GM18511 (cell line): ENCODE measurements at regions not wholly inside any gene's neighbourhood (a gene's known extent, or its start where the extent isn't known, plus 50 kb on each side); places are given as distances from the start of the nearest gene placed in this dataset.

Source experiments
- ATAC-seq: cut with Tn5 transposase; IDR thresholded peaks from one replicate; pipeline ENCODE4 v1.9.1; 2021; ENCODE audit warnings: mild to moderate bottlenecking, moderate library complexity; ENCODE audit not compliant: unreplicated experiment

DNA sequence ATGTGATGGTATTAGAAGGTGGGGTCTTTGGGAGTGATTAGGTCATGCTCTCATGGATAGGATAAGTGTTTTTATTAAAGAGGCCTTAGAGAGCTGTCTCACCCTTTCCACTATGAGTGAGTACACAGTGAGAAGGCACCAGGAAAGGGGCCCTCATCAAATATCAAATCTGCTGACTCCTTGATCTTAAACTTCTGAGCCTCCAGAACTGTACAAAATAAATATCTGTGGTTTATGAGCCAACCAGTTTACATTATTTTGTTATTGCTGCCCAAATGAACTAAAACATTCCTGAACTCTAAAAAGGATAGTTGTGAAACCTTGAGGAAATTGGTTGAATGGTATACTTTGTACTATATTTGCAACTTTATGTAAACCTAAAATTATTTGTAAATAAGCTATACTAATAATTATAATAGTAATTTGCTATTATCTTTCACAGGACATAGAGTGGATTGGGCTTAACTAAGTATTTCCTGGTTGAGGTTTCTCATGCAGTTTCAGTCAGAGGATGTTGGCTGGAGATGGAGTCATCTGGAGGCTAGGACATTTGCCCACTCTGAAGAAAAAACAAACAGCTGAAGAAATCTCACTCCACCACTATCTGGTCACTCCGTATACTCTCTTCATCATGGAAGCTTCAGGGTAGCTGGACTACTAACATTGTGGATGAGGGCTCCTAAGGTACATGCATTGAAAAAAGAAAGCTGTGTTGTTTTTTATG lies 1068.6 kb upstream of the CADM2 start:
- no peak for ATAC-seq

- ATAC-seq: no peak
Measured at GRCh38 chr3:83890763-83891135, 1068.0 kb upstream of the CADM2 start.

DNA sequence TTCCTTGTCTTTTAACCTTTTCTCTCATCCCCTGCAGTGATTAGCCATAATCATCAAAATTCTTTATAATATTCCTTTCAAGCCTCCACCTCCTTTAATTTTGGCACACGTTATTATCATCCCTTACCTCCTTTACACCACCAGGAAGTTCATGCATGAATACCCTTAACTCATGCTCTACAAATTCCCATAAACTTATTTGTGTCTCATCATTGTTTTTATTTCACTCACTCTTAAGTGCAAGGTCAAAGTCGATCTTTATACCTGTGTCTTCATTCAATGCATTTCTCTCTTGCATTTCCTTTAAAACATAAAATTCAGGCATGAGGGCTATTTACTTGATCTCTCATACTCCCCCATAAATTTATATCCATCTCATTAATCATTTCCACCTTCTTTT lies 1064.6 kb upstream of the CADM2 start:
- no peak for ATAC-seq

- ATAC-seq: no peak
Measured at GRCh38 chr3:83895892-83896291, 1062.9 kb upstream of the CADM2 start.

DNA sequence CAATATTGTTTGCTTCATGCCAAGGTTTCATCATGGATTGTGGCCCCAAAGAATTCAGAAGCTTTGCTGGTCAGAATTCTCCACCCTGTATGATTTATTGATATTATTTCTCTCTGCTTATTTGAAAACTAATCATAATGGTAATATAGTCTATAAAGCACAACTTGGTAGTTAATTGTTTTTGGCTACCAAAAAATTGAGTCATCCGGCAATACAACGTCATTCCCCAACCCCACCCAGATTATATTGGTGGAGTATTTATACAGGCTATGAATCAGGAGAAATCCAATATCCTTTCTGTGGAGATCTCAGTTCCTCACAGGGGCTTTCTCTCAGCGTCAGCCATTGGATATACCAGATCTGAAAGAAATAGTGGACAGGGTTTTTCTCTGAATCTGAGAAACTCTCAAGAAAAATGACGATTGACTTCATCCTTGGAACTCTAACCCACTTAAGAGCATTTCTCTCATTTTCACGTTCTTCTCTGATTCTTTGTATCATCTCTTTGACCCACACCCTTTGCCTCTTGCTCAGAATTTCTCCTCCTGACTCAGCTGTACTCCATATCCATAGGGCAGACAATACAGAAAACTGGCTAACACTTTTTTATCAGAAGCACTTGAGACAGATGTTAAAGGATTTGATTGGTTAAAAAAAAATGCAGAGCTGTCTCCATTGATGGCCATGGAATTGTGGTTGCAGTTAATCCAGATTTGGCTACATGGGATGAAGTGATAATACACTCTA lies 1055.8 kb upstream of the CADM2 start:
- ATAC-seq: no peak

DNA sequence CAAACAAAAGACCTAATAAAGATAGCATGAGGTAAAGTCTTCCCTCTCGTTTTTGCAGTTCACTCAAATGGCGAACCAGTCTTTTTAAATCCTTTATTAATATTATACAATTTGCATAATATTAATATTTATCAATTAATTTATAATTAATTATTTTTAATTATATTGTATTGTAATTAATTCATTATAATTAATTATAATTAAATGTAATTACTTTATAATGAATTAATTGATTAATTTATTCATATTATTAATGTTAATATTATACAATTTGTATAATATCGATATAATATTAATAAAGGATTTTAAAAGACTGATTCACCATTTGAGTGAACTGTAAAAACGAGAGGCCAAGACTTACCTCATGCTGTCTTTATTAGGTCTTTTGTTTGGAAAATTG lies 1045.4 kb upstream of the CADM2 start:
- ATAC-seq: no peak

DNA sequence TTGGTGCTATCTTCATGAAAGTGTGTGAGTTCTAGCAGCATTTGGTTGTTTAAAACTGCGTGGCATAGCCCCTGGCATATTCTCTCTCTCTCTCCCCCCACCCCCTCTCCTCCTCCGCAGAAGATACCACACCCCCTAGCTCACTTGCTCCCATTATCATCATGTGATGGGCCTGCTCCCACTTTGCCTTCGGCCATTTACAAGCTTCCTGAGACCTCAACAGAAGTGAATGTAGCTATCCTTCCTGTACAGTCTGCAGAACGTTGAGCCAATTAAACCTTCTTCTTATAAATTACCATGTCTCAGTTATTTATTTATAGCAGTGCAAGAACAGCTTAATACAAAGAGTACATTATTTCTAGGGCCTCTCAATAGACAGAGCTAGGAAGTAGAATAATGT lies 1032.5 kb upstream of the CADM2 start:
- no peak for ATAC-seq

- no peak for ATAC-seq
Measured at GRCh38 chr3:83928391-83928790, 1030.4 kb upstream of the CADM2 start.

DNA sequence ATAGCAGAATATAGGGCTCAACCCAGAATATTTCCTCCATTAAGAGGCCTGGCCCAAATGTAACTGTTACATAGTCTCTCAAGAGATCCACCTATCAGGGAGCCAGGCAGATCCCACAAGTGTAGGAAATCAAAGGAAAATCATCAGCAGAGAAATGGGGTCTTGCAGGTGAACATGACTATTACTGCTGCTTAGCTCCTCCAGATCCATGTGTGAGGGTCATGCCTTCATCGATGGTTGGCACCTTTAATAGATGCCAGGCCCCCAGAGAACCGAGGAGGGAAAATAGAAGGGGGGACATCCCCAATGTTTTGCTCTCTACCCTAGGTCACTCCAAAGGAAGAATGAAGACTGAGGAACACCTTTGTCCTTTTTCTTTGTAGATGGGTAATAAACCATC lies 1029.9 kb upstream of the CADM2 start:
- no peak for ATAC-seq

DNA sequence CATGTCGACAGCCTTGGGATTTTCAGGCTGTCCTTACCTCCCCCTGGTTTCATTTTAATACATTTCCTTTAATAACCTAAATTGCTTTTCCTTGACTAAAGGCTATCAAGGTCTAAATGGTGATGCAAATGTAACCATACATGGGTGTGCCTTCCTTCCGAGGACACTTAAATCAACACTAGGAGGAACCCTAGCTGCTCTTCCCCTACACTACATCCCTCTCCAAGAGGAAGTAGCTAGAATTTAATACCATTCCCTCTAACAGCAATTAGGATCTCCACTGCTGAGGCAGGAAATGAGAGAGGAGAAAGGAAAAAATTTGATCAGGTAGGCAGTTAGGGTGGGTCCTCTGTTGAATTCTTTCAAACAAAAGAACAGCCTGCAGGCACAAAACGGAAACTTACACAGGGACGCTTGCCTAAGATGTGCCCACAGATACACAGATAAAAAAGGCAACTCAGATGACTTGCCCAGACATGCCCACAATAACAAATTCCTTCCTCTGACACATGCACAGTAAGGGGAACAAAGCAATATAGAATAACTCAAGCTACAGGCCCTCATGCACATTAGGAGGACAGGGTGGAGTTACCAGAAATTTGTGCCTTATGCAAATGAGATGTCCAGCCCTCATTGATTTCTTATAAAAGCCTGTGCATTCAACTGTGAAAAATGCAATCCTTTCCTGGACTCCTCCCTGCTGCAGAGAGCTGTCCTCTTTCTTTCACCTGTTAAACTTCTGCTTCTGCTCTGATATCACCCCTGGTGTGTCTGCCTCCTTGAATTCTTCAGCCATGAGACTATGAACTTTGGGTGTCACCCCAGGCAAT lies 1024.4 kb upstream of the CADM2 start:
- ATAC-seq: peak; percentile 69

DNA sequence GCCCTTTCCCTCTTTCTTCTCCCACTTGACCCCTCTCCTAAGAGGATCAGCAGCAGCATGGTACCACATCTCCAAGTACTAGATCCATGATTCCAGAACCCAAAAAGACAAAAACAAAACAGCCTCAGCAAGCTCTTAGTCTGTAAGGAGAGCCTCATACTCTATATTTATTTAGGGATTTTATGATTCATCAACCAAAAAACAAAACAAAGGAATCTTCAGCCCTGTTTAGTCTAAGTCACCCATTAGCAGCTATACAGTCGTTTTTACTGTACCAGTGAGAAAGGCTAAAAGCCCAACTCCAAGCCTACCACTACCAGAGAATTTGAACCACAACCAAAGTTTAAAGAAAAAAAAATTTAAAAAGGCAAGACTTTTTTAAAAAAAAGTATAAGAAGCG lies 1020.3 kb upstream of the CADM2 start:
- no peak for ATAC-seq

- ATAC-seq: no peak
Measured at GRCh38 chr3:83941990-83942745, 1016.6 kb upstream of the CADM2 start.

DNA sequence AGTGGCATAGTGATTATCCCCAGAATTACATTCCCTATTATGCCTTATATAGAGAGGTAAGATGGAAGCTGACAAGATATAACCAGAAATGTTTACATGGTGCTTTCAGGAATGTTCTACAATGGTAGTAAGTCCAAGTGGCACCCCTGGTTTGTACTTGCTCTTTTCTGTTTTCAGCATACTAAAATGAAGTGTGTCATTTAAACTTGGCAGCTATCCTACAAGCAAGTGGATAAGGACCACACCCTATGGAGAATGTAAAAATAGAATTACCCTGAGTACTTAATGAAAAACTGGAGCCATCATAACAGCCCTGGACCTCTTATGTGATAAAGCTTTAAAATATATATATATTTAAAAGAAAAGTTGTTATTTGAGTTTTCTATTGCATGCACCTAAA lies 1012.7 kb upstream of the CADM2 start:
- ATAC-seq: no peak

GRCh38 chr3:83946554-83946953 lies 1012.2 kb upstream of the CADM2 start:
- no peak for ATAC-seq

GRCh38 chr3:83948771-83949170 lies 1010.0 kb upstream of the CADM2 start:
- ATAC-seq: no peak

- no peak for ATAC-seq
Measured at GRCh38 chr3:83953417-83954089, 1005.2 kb upstream of the CADM2 start.

DNA sequence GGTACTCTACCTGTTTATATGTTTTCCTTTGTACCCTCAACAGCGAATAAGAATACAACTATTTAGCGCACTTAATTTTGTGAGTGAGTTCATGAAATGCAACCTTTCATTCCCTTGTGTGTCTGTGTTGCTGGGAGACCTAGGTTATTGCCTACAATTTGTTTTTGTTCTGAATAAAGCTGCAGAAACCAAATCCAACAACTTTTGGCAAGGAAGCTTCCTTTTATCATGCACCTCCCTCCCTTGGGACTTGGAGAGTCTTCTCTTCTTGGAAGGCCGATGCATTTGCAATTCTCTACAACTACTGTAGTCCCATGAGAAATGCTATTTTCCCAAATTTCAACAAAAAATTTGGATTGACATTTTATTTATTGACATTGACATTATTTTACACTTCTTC lies 1002.4 kb upstream of the CADM2 start:
- ATAC-seq: no peak

DNA sequence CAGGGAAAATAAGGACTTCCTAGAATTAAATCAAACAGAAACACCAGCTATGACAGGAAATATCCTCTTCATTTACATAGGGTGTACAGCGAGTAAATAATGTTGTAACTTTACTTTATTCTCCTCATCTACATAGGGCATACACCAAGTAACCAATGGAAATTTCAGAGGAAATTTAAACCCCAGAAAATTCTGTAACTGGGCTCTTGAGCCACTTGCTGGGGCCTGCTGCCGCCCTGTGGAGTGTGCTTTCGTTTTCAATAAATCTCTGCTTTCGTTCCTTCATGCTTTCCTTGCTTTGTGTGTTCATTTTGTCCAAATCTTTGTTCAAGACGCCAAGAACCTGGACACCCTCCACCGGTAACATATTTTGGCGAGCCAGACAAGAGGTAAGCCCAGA lies 990.4 kb upstream of the CADM2 start:
- no peak for ATAC-seq

GRCh38 chr3:83971666-83972065 lies 987.1 kb upstream of the CADM2 start:
- no peak for ATAC-seq

- no peak for ATAC-seq
Measured at GRCh38 chr3:84008623-84009022, 950.2 kb upstream of the CADM2 start.

DNA sequence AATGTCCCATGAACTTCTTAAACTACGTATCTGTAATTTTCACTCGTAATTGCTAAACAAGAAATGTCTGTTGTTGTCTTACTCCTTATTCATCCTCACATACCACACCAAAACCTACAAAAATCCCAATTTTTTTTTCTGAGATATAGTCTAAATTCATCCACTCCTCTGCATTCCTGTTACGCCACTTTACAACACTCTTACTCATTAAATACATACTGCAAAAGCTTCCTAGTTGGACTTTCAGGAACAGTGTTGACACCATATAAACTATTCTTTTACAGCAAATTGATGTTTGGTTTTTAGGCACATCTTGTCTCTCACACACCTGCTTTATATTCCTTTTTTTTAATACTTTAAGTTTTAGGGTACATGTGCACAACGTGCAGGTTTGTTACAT lies 934.9 kb upstream of the CADM2 start:
- ATAC-seq: no peak
